Thyroid gland (tissue), 4 donors: ENCODE measurements at regions not wholly inside any gene's neighbourhood (a gene's known extent, or its start where the extent isn't known, plus 50 kb on each side); places are given as distances from the start of the nearest gene placed in this dataset.

ENCODE experiments used
- DNase-seq, 2 donors: peaks; one replicate each; pipeline ENCODE4 v3.0.0-alpha.2; 2019
- H3K27ac ChIP-seq, 3 donors: fragments of 200-600 bp; sonication (generic); 1 replicate in 2 of 3; 2 replicates in 1 of 3; pipeline ENCODE4 v1.5.1; 2016 to 2019; ENCODE audit warnings: mild to moderate bottlenecking in 1 of 3, moderate library complexity in 1 of 3
- H3K27me3 ChIP-seq: fragments of 200-600 bp; sonication (generic); one replicate; pipeline ENCODE4 v1.5.1; 2019
- H3K36me3 ChIP-seq, 2 donors: fragments of 200-600 bp; sonication (generic); one replicate each; pipeline ENCODE4 v1.5.1; 2016 to 2019
- H3K4me1 ChIP-seq, 2 donors: fragments of 200-600 bp; sonication (generic); one replicate each; pipeline ENCODE4 v1.5.1; 2017 to 2019
- H3K4me3 ChIP-seq, 3 donors: fragments of 200-600 bp; sonication (generic); replicated peaks in 1 of 3; 1 replicate in 2 of 3; 2 replicates in 1 of 3; pipeline ENCODE4 v1.5.1; 2016; ENCODE audit warnings: mild to moderate bottlenecking in 1 of 3
- H3K9me3 ChIP-seq: fragments of 200-600 bp; sonication (generic); one replicate; pipeline ENCODE4 v1.5.1; 2017
- POLR2A ChIP-seq, 2 donors: fragments of 450-650 bp; IDR thresholded peaks; one replicate each; pipeline ENCODE4 v1.6.1; 2017; ENCODE audit warnings: antibody characterized with exemption in 2 of 2, mild to moderate bottlenecking in 2 of 2, moderate library complexity in 1 of 2
- WGBS, 2 donors: methylation state at CpG; one replicate each; pipeline ENCODE4 v1.1.5; 2017; 5-methylcytosine and 5-hydroxymethylcytosine counted together
- intact Hi-C: fragments of 100-400 bp; cut with DNase I; formaldehyde crosslinking; loops from one replicate; pipeline ENCODE4 v1.15.1; 2023
- TF ChIP-seq, protein P1 (sequence below), 6 experiments: fragments of 200-600 bp in 3 of 6; fragments of 450-650 bp in 3 of 6; sonication (generic) in 3 of 6; IDR thresholded peaks; one replicate each; pipeline ENCODE4 v1.5.1; 2016 to 2019; ENCODE audit warnings: antibody characterized with exemption in 6 of 6, mild to moderate bottlenecking in 2 of 6, inconsistent platforms in 1 of 6, moderate library complexity in 1 of 6

DNA sequence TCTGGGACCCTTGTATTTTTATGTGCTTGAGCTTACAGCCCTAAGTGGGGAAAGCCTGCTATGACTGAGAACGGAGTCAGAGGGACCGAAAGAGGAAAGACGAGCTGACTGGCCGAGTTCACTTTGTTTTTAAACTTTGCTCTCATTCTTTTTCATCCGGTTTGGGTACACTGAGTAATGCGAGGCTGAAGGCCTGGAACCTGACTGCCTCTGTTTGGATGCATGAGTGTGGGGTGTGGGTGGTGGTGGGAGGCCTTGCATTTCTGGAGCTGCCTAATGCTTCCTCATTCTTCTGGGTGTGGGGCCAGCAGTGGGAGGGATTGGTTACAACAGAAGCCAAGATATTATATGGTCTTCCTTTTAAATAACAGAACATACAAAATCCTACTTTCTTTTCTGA lies 155.5 kb downstream of the BUB3 start:
- Histone ChIP-seq H3K36me3 (no peaks in the 10 kb centered on the region), H3K27ac (no peak overlapping the region), H3K27me3 (no peaks in the 10 kb centered on the region), H3K4me3 (no peak overlapping the region), H3K9me3 (no peaks in the 10 kb centered on the region), H3K4me1 (no peaks in the 10 kb centered on the region)
- WGBS, 2 donors: 56 to 76% methylated on average over 6 of the region's 6 CpGs
- TF ChIP-seq, protein P1, sequence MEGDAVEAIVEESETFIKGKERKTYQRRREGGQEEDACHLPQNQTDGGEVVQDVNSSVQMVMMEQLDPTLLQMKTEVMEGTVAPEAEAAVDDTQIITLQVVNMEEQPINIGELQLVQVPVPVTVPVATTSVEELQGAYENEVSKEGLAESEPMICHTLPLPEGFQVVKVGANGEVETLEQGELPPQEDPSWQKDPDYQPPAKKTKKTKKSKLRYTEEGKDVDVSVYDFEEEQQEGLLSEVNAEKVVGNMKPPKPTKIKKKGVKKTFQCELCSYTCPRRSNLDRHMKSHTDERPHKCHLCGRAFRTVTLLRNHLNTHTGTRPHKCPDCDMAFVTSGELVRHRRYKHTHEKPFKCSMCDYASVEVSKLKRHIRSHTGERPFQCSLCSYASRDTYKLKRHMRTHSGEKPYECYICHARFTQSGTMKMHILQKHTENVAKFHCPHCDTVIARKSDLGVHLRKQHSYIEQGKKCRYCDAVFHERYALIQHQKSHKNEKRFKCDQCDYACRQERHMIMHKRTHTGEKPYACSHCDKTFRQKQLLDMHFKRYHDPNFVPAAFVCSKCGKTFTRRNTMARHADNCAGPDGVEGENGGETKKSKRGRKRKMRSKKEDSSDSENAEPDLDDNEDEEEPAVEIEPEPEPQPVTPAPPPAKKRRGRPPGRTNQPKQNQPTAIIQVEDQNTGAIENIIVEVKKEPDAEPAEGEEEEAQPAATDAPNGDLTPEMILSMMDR (IDR thresholded peaks at IDR 0.05): no peak
- TF ChIP-seq POLR2A (IDR thresholded peaks at IDR 0.05): no peak
- intact Hi-C loops: no loop called here
- no peak for DNase-seq

DNA sequence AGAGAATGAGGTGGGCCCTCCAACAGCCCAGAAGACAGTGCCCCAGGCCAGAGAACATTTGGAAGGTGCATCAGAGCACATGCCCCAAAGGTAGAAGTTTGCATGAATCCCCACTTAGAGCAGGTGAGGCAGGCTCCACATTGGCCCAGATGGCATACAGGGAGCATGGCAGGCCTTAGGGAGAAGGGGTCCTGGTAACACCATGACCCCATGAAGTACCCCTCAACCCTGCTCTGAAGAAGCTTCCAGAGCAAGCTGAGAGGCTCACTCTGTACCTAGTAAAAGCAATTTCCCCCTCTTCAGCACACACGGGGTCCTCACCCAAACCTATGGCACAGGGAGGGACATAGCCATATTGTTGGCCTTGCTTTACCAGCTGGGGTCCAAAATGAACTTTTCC lies 162.6 kb downstream of the BUB3 start:
- no peaks in the 10 kb centered on the region for H3K9me3 ChIP-seq
- H3K27ac ChIP-seq: no peak overlapping the region
- 82 to 90% methylated on average over 1 of the region's 1 CpG for WGBS, 2 donors
- peaks cover 0 to 4% of the 10 kb centered on the region in 2 donors for H3K4me1 ChIP-seq
- intact Hi-C loops: no loop called here
- H3K27me3 ChIP-seq: no peaks in the 10 kb centered on the region
- no peaks in the 10 kb centered on the region for H3K36me3 ChIP-seq
- TF ChIP-seq, protein P1 (IDR thresholded peaks at IDR 0.05): no peak
- TF ChIP-seq POLR2A (IDR thresholded peaks at IDR 0.05): no peak
- H3K4me3 ChIP-seq: no peak overlapping the region
- no peak for DNase-seq

DNA sequence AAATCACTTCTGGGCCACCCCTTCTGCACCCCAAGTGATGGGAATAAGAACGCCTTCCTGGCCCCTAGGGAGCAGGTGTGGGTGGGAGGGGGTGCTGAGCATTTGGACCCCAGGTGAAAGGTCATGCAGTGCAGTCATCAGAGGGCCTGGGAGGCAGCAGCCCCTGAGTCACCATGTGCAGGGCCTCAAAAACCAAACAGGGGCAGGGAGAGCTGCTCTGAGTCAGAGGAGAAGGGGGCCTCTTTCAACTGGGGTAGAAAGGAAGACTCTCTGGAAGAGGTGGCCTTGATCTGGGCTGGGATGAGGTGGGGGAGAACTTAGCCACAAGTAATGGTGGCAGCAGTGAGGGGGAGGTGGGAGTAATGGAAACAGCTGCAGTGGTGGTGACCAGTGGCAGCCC lies 164.3 kb downstream of the BUB3 start:
- Histone ChIP-seq H3K27me3 (no peaks in the 10 kb centered on the region), H3K36me3 (no peaks in the 10 kb centered on the region), H3K9me3 (no peaks in the 10 kb centered on the region), H3K27ac (no peak overlapping the region), H3K4me3 (no peak overlapping the region), H3K4me1 (peaks cover 0 to 4% of the 10 kb centered on the region in 2 donors)
- WGBS, 2 donors: 93 to 100% methylated on average over 1 of the region's 1 CpG
- intact Hi-C loops: no loop called here
- no peak for DNase-seq
- TF ChIP-seq, protein P1 (IDR thresholded peaks at IDR 0.05): no peak

DNA sequence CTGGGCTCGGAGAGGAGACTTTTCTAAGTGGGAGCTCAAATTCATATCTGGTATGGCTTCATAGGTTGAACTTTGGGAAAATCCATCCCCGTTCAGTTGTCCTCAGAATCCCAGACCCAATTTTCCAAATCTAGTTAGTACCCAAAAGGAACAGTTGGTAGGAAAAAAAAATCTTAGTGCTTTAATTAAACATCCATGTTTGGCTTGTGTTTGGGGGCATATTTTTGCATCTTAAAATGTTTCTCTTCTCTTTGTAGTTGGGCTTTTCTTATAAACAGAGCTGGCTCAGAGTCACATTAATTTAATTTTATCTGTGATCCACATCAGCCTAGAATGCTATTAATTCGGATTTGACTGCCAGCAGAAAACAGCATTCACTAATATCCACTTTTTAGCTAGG lies 165.9 kb downstream of the BUB3 start:
- H3K36me3 ChIP-seq: no peaks in the 10 kb centered on the region
- TF ChIP-seq POLR2A (IDR thresholded peaks at IDR 0.05): no peak
- TF ChIP-seq, protein P1 (IDR thresholded peaks at IDR 0.05): no peak

DNA sequence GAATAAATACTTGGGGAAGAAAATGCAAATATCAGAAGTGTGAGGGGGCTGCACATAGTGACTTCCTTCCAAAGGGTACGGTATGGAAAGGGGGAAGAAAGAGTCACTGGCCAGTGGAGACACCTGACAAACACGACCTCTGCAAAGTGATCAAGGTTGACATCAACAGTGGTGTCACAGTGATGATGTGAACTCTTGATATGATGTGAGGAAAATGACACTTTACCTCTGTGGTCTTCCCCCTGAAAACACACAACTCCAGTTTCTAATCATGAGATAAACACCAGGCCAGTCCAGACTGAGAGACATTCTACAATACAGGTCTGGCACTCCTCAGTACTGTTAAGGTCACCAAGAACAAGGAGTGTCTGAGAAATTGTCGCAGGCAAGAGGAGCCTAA lies 169.7 kb downstream of the BUB3 start:
- H3K27ac ChIP-seq: no peak overlapping the region
- 83 to 88% methylated on average over 3 of the region's 3 CpGs for WGBS, 2 donors
- DNase-seq: no peak
- H3K27me3 ChIP-seq: no peaks in the 10 kb centered on the region
- no peak overlapping the region for H3K4me3 ChIP-seq
- no peak for TF ChIP-seq POLR2A (IDR thresholded peaks at IDR 0.05)
- TF ChIP-seq, protein P1 (IDR thresholded peaks at IDR 0.05): no peak
- H3K9me3 ChIP-seq: no peaks in the 10 kb centered on the region
- H3K4me1 ChIP-seq: no peaks in the 10 kb centered on the region
- intact Hi-C loops: no loop called here
- no peaks in the 10 kb centered on the region for H3K36me3 ChIP-seq

More for the DNA sequence above, 165.9 kb downstream of the BUB3 start:
- intact Hi-C loops: no loop called here
- Histone ChIP-seq H3K4me3 (no peak overlapping the region), H3K27ac (no peak overlapping the region), H3K4me1 (peaks cover 0 to 4% of the 10 kb centered on the region in 2 donors), H3K27me3 (no peaks in the 10 kb centered on the region), H3K9me3 (no peaks in the 10 kb centered on the region)
- DNase-seq: no peak
- WGBS, 2 donors: 75 to 78% methylated on average over 3 of the region's 3 CpGs
